ENCODE measurements at regions not wholly inside any gene's neighbourhood (a gene's known extent, or its start where the extent isn't known, plus 50 kb on each side); places are given as distances from the start of the nearest gene placed in this dataset.
"Not testable (repeated sequence)": the region's sequence is repeated elsewhere in the genome, so short reads cannot be mapped to it uniquely, and the experiment has no call there.

DNA sequence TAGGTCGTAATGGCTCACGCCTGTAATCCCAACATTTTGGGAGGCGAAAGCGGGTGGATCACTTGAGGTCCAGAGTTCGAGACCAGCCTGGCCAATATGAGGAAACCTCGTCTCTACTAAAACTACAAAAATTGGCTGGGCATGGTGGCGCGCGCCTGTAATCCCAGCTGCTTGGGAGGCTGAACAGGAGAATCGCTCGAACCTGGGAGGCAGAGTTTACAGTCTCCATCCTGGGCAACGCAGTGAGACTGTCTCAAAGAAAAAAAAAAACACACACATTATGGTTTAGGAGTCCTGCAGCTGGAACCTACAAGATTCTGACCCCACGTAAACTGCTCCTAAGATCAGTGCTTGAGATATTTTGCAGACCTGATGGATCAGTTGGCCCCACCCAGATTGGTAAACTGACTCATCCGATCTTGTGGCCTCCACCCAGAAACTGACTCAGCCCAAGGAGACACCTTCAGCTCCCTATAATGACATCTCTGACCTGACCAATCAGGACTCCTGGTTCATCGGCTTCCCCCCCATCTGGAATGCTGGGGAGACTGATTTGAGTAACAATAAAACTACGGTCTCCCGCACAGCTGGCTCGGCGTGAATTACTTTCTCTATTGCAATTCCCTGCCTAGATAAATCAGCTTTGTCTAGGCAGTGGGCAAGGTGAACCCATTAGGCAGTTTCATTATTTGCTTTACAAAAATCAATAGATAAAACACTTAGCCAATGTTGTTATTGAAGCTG, 96.2 kb upstream of the BTN3A2 start:
- ATAC-seq, result no peak
- intact Hi-C loops (cut with DNase I), result no loop called here
- DNase-seq (ENCODE audit: missing footprints), result no peak

DNA sequence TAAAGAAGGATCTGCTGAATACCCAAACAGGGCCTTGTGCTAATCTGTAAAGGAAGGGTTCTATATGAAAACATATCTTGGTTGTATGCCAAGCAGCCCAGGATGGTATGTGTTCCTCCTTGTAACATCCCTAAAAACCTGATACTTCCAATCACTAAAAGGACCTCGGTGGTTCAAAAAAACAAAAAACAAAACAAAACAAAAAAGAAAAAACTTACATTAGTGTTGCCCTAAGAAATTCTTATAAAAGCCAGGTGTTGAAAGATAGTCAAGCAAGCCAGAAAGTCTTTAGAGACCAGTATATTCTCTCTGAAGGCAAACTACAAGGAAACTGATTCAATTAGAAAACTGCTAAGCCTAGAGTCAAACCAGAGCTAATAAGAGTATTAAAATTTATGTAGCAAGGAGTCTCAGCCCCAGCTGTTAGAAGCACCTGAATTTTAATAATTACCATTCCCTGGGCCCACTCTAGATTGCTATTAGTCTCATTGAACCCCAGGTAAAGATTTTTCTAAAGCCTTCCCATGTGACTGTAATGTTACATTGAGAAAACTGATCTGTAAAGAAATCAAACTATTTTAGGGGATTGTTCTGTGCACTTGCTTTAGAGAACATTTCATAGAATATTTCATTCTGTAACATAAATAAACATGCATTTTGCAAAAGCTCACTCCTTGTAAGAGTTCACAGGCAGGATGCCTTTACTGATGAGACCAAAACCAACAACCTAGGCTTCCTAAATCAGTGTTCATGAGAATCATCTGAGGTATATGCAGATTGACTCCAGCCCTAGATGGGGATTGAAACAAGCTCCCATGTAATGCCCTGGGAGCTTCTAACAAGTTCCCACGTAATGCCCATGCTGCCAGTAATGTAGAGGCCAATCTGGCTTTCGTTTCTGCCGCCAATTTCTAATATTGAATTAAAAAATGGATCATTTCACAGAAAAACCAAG, 95.2 kb upstream of the BTN3A2 start:
- ATAC-seq, result no peak
- intact Hi-C loops (cut with DNase I), result loop anchor here (5.0 kb wide), 2 partner anchors 42 to 63 kb away; no protein-coding TSS in a partner anchor
- DNase-seq (ENCODE audit: missing footprints), result no peak

- ATAC-seq (no peak), DNase-seq (ENCODE audit: missing footprints) (no peak)
- intact Hi-C loops (cut with DNase I), result loop anchor here (5.0 kb wide), 2 partner anchors 42 to 63 kb away; no protein-coding TSS in a partner anchor
These were observed 94.5 kb upstream of the BTN3A2 start for GRCh38 chr6:26270486-26270861.

GRCh38 chr6:26270903-26271667, 93.9 kb upstream of the BTN3A2 start:
- intact Hi-C loops (cut with DNase I), result loop anchor here (5.0 kb wide), 2 partner anchors 41 to 64 kb away; no protein-coding TSS in a partner anchor
- DNase-seq (ENCODE audit: missing footprints) (no peak), ATAC-seq (peak; percentile 40)

GRCh38 chr6:26271668-26272024, 93.4 kb upstream of the BTN3A2 start:
- intact Hi-C loops (cut with DNase I), result loop anchor here (5.0 kb wide), 2 partner anchors 41 to 64 kb away; no protein-coding TSS in a partner anchor
- DNase-seq (ENCODE audit: missing footprints) (no peak), ATAC-seq (no peak)

- DNase-seq (ENCODE audit: missing footprints) (peak; percentile 75), ATAC-seq (peak; percentile 25)
- intact Hi-C loops (cut with DNase I), result loop anchor here (5.0 kb wide), 2 partner anchors 40 to 65 kb away; no protein-coding TSS in a partner anchor
These were observed 92.8 kb upstream of the BTN3A2 start for GRCh38 chr6:26272171-26272637.

DNA sequence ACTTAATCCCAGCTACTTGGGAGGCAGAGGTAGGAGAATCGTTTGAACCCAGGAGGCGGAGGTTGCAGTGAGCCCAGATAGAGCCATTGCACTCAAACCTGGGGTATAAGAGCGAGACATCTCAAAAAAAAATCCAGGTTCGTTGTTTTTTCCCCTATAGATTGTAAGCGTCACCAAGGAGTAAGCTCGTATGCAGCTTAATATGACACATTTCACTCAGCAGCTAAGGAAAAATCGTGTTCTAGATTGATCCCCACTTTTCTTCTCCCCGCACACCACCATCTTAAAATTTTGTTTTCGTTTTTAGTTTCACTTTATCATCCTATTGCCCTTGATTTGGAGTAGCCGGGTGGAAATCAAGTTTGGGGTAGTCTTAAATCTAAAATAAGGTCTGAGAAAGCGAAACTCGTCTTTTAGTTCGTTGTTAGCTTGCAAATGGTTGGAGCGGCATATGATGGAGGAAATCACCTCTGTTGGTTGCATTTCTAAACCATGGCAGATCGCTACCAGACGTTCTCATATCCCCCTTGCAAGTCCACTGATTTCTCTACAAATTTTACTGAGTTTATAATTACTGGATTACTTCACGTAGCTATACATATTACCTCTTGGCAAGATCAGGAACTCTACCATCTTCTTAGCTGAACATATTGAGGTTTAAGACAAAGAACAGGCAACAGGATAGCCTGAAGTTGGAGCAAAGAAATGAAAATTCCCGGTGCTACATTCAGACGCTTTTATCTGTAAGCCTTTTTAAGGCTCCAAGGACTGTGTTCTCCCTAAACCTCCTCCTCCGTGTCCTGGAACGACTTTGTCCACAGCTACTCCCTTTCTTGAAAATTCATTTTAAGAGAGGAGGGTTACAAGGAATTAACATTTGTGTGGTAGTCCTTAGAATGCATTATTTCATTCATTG, 91.1 kb upstream of the BTN3A2 start:
- intact Hi-C loops (cut with DNase I), result loop anchor here (5.0 kb wide), 2 partner anchors 38 to 67 kb away; no protein-coding TSS in a partner anchor
- ATAC-seq (no peak), DNase-seq (ENCODE audit: missing footprints) (no peak)

DNA sequence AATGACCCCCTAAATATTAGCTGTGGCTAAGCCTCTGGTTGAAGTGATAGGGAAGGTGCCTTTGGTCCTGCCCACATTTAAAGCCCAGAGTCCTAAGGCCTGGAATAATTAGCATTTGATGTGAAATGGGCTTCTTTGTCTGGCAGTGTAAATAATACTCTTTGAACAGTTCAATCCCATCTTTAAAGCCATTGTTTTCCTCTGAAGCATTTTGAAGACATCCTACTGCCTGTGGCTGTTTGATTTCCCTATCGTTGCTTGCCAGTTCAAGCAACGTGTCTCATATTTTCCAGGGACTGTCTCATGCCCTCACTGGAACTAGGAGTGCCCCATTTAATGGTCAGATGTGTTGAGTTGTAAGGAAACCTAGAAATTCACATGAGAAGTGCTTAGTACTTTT, 89.3 kb upstream of the BTN3A2 start:
- ATAC-seq, result no peak
- intact Hi-C loops (cut with DNase I), result no loop called here
- no peak for DNase-seq (ENCODE audit: missing footprints)

- no peak for ATAC-seq
- no peak for DNase-seq (ENCODE audit: missing footprints)
- intact Hi-C loops (cut with DNase I), result no loop called here
These were observed 88.0 kb upstream of the BTN3A2 start for GRCh38 chr6:26276841-26277648.

DNA sequence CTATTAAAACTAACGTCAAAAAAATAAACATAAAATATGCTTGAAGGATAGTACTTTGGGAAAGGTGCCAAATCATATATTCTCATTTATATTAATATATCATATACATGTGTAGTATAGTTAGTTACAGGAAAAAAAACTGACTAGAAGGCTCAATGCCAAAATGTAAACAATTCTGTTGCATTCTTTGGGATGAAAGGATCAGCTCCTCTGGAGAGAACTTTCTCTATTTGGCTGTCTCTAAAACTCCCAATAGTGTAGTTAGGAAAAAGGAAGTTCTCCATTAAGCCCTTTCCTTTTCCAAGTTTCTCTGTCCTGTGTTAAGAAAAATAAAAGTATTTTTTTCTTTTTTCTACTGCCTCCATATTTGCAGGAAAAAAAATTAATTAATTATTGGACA, 86.5 kb upstream of the BTN3A2 start:
- DNase-seq (ENCODE audit: missing footprints) (no peak), ATAC-seq (no peak)
- intact Hi-C loops (cut with DNase I), result no loop called here

DNA sequence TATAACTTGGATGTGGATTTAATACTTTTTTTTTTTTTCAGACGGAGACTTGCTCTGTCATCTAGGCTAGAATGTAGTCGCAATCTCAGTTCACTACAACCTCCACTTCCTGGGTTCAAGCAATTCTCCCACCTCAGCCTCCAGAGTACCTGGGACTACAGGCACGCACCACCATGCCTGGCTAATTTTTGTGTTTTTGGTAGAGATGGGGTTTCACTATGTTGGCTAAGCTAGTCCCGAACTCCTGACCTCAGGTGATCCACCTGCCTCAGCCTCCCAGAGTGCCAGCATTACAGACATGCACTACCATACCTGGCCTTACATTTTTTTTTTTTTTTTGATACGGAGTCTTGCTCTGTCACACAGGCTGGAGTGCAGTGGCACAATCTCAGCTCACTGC, 85.6 kb upstream of the BTN3A2 start:
- DNase-seq (ENCODE audit: missing footprints); intact Hi-C loops (cut with DNase I); ATAC-seq: not testable (repeated sequence)

GRCh38 chr6:26280407-26280806, 84.6 kb upstream of the BTN3A2 start:
- ATAC-seq, result no peak
- intact Hi-C loops (cut with DNase I), result no loop called here
- DNase-seq (ENCODE audit: missing footprints), result no peak

- intact Hi-C loops (cut with DNase I), result loop anchor here (2.0 to 5.0 kb wide), 2 partner anchors 257 to 848 kb away; a partner anchor contains a TSS
- no peak for ATAC-seq
- peak; percentile 85 for DNase-seq (ENCODE audit: missing footprints)
These were observed 80.4 kb upstream of the BTN3A2 start for GRCh38 chr6:26284537-26285142.

GRCh38 chr6:26285143-26286134, 79.6 kb upstream of the BTN3A2 start:
- ATAC-seq (peak; percentile 94), DNase-seq (ENCODE audit: missing footprints) (peak; percentile 98)
- intact Hi-C loops (cut with DNase I), result loop anchor here (2.0 to 5.0 kb wide), 2 partner anchors 258 to 847 kb away; a partner anchor contains a TSS

DNA sequence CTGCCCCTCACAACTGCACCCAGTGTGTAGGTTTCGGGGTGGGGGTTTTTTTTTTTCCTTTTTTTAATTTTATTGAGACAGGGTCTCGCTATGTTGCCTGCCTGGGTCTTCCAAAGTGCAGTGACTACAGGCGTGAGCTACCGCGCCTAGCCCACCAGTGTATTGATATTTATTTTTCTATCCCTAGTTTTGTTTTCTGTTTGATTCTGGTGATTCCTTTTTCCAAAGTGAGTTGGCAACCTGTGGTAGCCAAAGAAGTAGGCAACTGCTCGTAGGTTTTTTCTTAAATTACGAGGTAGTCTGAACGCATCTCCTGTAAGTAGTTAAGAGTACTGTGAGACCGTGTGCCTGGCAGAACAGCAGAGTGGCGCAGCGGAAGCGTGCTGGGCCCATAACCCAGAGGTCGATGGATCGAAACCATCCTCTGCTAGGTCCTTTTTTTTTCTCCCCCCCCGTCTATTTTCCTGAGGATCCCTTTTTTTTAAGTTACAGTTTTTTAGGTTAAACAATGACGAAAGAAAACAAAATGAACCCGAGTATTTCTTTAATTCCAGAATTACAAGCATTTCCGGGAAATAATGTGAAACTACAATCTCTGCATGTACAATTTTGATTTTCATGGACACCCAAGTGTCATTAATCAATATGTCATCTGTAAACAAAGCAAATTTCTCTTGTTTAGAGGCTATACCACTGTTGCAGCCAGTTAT, 78.7 kb upstream of the BTN3A2 start:
- no peak for DNase-seq (ENCODE audit: missing footprints)
- intact Hi-C loops (cut with DNase I), result loop anchor here (5.0 kb wide), 1 partner anchor 259 kb away; a partner anchor contains a TSS
- ATAC-seq, result peak; percentile 71

Measured in Right ventricle myocardium inferior (tissue), 1 donor.